IMR-90 (cell line): ENCODE measurements at regions not wholly inside any gene's neighbourhood (a gene's known extent, or its start where the extent isn't known, plus 50 kb on each side); places are given as distances from the start of the nearest gene placed in this dataset.

Source experiments
- ATAC-seq: fragments of 200-7000 bp; cut with Tn5 transposase; 2 replicates; pipeline ENCODE4 v1.9.1; 2020; ENCODE audit warnings: low read depth, mild to moderate bottlenecking, moderate library complexity
- BruUV-seq: library from RNA; stranded (reverse); fragments of 400-500 nt; replicated peaks from 2 replicates; lab custom pipeline; 2021; lab: Mats Ljungman, UMichigan
- CTCF ChIA-PET: fragments of 300-600 bp; formaldehyde crosslinking; extraction: SDS; loops from one replicate; lab custom pipeline; 2021; ENCODE audit warnings: antibody characterized with exemption; lab: Yijun Ruan, JAX
- POLR2A ChIA-PET: fragments of 300-600 bp; sonication (Branson Sonifier 250); formaldehyde crosslinking; loops from one replicate; lab custom pipeline; 2022; ENCODE audit warnings: antibody characterized with exemption; ENCODE audit not compliant: unreplicated experiment; lab: Charles Lee
- DNase-seq: peaks from one replicate; pipeline ENCODE4 v3.0.0; 2013
- H2AFZ ChIP-seq: replicated peaks from 2 replicates; pipeline ENCODE3; 2013; ENCODE audit warnings: low read length, mild to moderate bottlenecking; ENCODE audit not compliant: poor library complexity
- H2AK5ac ChIP-seq: 2 replicates; pipeline ENCODE4 v1.6.1; 2013; ENCODE audit warnings: low read depth, low read length, inconsistent platforms
- H2AK9ac ChIP-seq: replicated peaks from 2 replicates; pipeline ENCODE3; 2013; ENCODE audit warnings: mild to moderate bottlenecking, low read depth, low read length, moderate library complexity; ENCODE audit not compliant: poor library complexity
- H2BK120ac ChIP-seq: 2 replicates; pipeline ENCODE4 v1.6.1; 2013; ENCODE audit warnings: low read depth, low read length, inconsistent platforms
- H2BK15ac ChIP-seq: 3 replicates; pipeline ENCODE4 v1.6.1; 2013; ENCODE audit warnings: low read depth, low read length, inconsistent platforms
- H2BK20ac ChIP-seq: 2 replicates; pipeline ENCODE4 v1.6.1; 2013; ENCODE audit warnings: low read depth, mild to moderate bottlenecking, inconsistent platforms, low read length, moderate library complexity
- H2BK5ac ChIP-seq: 2 replicates; pipeline ENCODE4 v1.6.1; 2013; ENCODE audit warnings: mild to moderate bottlenecking, low read depth, low read length, inconsistent platforms; ENCODE audit not compliant: poor library complexity, severe bottlenecking
- H3K14ac ChIP-seq: replicated peaks from 2 replicates; pipeline ENCODE4 v1.6.1; 2013; ENCODE audit warnings: low read depth, low read length, inconsistent platforms
- H3K18ac ChIP-seq: 2 replicates; pipeline ENCODE4 v1.6.1; 2013; ENCODE audit warnings: low read depth, low read length, control low read depth
- H3K23ac ChIP-seq: 2 replicates; pipeline ENCODE4 v1.6.1; 2013; ENCODE audit warnings: low read depth, low read length, inconsistent platforms
- H3K27ac ChIP-seq: 2 replicates; pipeline ENCODE4 v1.5.1; 2013; ENCODE audit warnings: mild to moderate bottlenecking, control low read depth, low read length; ENCODE audit not compliant: insufficient read depth
- H3K27me3 ChIP-seq: 2 replicates; pipeline ENCODE4 v1.6.1; 2013; ENCODE audit warnings: low read length; ENCODE audit not compliant: control insufficient read depth, insufficient read depth
- H3K36me3 ChIP-seq: 2 replicates; pipeline ENCODE4 v1.6.1; 2013; ENCODE audit warnings: low read length, mixed read lengths; ENCODE audit not compliant: control insufficient read depth, insufficient read depth
- H3K4ac ChIP-seq: 2 replicates; pipeline ENCODE4 v1.6.1; 2013; ENCODE audit warnings: low read depth, low read length, inconsistent platforms
- H3K4me1 ChIP-seq: 2 replicates; pipeline ENCODE4 v1.6.1; 2013; ENCODE audit warnings: low read length, mixed read lengths; ENCODE audit not compliant: control insufficient read depth, insufficient read depth
- H3K4me2 ChIP-seq: 2 replicates; pipeline ENCODE4 v1.6.1; 2013; ENCODE audit warnings: low read depth, mild to moderate bottlenecking, control low read depth, low read length, moderate library complexity
- H3K4me3 ChIP-seq: 2 replicates; pipeline ENCODE4 v1.5.1; 2013; ENCODE audit warnings: low read depth, mild to moderate bottlenecking, control low read depth, low read length, moderate library complexity; ENCODE audit not compliant: insufficient read depth
- H3K56ac ChIP-seq: 2 replicates; pipeline ENCODE4 v1.6.1; 2013; ENCODE audit warnings: low read length, inconsistent platforms; ENCODE audit not compliant: insufficient read depth; ENCODE audit errors: extremely low read depth
- H3K79me1 ChIP-seq, 2 experiments: 2 replicates each; pipeline ENCODE4 v1.6.1; 2013; ENCODE audit warnings: low read length in 2 of 2, inconsistent platforms in 1 of 2, low read depth in 1 of 2
- H3K9ac ChIP-seq: 2 replicates; pipeline ENCODE4 v1.6.1; 2013; ENCODE audit warnings: low read depth, low read length, control low read depth
- H3K9me1 ChIP-seq: 2 replicates; pipeline ENCODE4 v1.6.1; 2013; ENCODE audit warnings: low read length, inconsistent platforms; ENCODE audit not compliant: insufficient read depth
- H3K9me3 ChIP-seq: 2 replicates; pipeline ENCODE4 v1.6.1; 2013; ENCODE audit warnings: low read length; ENCODE audit not compliant: control insufficient read depth, insufficient read depth
- H4K20me1 ChIP-seq: 2 replicates; pipeline ENCODE4 v1.6.1; 2013; ENCODE audit warnings: low read length, inconsistent platforms; ENCODE audit not compliant: insufficient read depth
- H4K5ac ChIP-seq: 2 replicates; pipeline ENCODE4 v1.6.1; 2013; ENCODE audit warnings: mild to moderate bottlenecking, low read depth, low read length, control low read depth
- H4K8ac ChIP-seq, 2 experiments: 2 replicates each; pipeline ENCODE4 v1.6.1; 2013; ENCODE audit warnings: low read depth in 2 of 2, low read length in 2 of 2, control low read depth in 1 of 2, inconsistent platforms in 1 of 2
- H4K91ac ChIP-seq: 2 replicates; pipeline ENCODE4 v1.6.1; 2013; ENCODE audit warnings: low read depth, low read length, inconsistent platforms; ENCODE audit not compliant: insufficient read depth
- NFE2L2 ChIP-seq: fragments of 150-350 bp; IDR thresholded peaks from 2 replicates; pipeline ENCODE4 v1.6.1; 2016; ENCODE audit warnings: low read depth, mild to moderate bottlenecking, low read length
- POLR2A ChIP-seq: IDR thresholded peaks from 2 replicates; pipeline ENCODE4 v1.6.1; 2012; ENCODE audit warnings: mild to moderate bottlenecking, low read depth, low read length
- SMC3 ChIP-seq: fragments of 150-350 bp; IDR thresholded peaks from 2 replicates; pipeline ENCODE4 v1.6.1; 2016; ENCODE audit warnings: low read depth, mild to moderate bottlenecking, antibody characterized with exemption, low read length, moderate library complexity
- WGBS, 2 experiments: methylation state at CpG; one replicate each; pipeline versions ENCODE4 v1.1.5 to v1.1.7; 2013; ENCODE audit warnings: missing lambda C conversion rate in 2 of 2; ENCODE audit not compliant: insufficient read length in 1 of 2; ENCODE audit errors: extremely low coverage in 2 of 2; 5-methylcytosine and 5-hydroxymethylcytosine counted together
- dilution Hi-C: fragments of 300-500 bp; cut with HindIII; formaldehyde crosslinking; loops from one replicate; pipeline ENCODE4 v1.14.3; 2018; ENCODE audit warnings: low sequenced_read_pairs; ENCODE audit not compliant: unreplicated experiment
- in situ Hi-C: fragments of 300-500 bp; cut with MboI; formaldehyde crosslinking; loops from 3 replicates; pipeline ENCODE4 v1.14.3; 2019; ENCODE audit warnings: low sequenced_read_pairs, inconsistent platforms, mixed read lengths
- intact Hi-C: fragments of 100-400 bp; cut with micrococcal nuclease; formaldehyde crosslinking; loops from 2 replicates; pipeline ENCODE4 v1.10.0; 2022

DNA sequence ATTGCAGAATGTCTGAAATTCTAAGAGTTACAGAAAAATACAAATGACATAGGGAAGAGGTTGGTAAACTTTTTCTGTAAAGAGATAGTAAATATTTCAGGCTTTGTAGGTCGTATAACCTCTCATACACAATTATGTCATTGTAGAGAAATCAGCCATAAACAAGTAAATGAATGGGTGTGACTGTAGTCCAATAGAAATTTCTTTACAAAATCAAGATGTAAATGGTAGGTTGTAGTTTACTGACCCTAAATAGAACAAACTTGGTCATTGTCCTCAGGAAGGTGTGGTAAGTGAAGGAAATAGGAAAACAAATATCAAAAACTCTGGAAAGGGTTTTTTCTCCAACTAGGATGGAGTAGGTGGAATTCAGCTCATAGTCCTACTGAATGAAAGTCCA, 415.5 kb upstream of the SPHKAP start:
- TF ChIP-seq SMC3 (no peak), NFE2L2 (no peak), POLR2A (no peak)
- Histone ChIP-seq H3K36me3 (no peaks in the 10 kb centered on the region), H2BK5ac (no peak overlapping the region), H4K5ac (no peak overlapping the region), H3K4me1 (no peaks in the 10 kb centered on the region), H3K14ac (no peak overlapping the region), H3K9me1 (no peaks in the 10 kb centered on the region), H3K23ac (no peak overlapping the region), H2BK15ac (no peak overlapping the region), H3K9ac (no peak overlapping the region), H4K8ac (no peak overlapping the region), H2AK5ac (no peak overlapping the region), H3K27ac (no peak overlapping the region), H3K27me3 (no peaks in the 10 kb centered on the region), H2AK9ac (no peak overlapping the region), H3K56ac (no peak overlapping the region), H4K91ac (no peak overlapping the region), H3K18ac (no peak overlapping the region), H3K79me1 (no peaks in the 10 kb centered on the region), H3K4me3 (no peak overlapping the region), H3K4me2 (no peak overlapping the region), H4K20me1 (no peaks in the 10 kb centered on the region), H2BK120ac (no peak overlapping the region), H2AFZ (no peak overlapping the region), H3K4ac (no peak overlapping the region), H3K9me3 (no peaks in the 10 kb centered on the region), H2BK20ac (no peak overlapping the region)
- ChIA-PET CTCF (no interaction called here), POLR2A (no interaction called here)
- dilution Hi-C loops, result no loop called here
- intact Hi-C loops, result no loop called here
- in situ Hi-C loops, result no loop called here
- ATAC-seq, result no peak
- no CpG with 5 or more reads among the region's 1 CpG for WGBS, 2 experiments
- no TSS peak for BruUV-seq
- DNase-seq, result no peak
